NCI-H2029 treated with DMSO at 0.1 percent for 48 hours (cell line): ENCODE measurements at regions not wholly inside any gene's neighbourhood (a gene's known extent, or its start where the extent isn't known, plus 50 kb on each side); places are given as distances from the start of the nearest gene placed in this dataset.

ENCODE experiments used
- DNase-seq: peaks from one replicate; lab custom pipeline; 2025; lab: John Stamatoyannopoulos, UW

DNA sequence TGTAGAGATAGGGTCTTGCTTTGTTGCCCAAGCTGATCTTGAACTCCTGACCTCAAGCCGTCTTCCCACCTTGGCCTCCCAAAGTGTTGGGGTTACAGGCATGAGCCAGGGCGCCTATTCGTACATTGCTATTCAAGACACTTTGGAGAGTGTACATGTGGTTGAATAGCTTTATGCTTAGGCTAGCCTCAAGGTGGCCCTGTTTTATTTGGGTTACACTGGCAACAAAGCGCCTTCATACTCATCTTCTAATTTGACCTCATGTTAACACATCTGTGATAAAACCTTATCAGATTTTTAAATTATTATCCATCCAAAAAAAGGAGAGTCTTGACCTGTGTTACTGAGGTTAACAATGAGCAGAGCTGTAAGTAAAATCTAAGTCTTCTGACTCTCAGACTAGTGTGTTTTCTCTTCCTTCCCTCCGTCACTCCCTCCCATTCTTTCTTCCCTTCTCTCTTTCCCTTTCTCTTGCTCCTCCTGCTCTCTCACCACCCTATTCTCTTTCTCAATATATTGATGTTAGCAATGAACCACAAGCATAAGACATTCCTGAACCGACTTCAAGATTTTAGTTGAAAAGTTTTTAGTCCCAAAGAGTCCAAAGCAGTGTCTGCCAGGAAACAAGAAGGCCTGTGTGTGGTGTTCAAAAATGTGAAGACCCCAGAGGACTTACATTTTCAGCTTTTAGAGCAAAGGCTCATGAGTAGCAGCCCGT is 603.7 kb upstream of the CFAP20DC start:
- no peak for DNase-seq

DNA sequence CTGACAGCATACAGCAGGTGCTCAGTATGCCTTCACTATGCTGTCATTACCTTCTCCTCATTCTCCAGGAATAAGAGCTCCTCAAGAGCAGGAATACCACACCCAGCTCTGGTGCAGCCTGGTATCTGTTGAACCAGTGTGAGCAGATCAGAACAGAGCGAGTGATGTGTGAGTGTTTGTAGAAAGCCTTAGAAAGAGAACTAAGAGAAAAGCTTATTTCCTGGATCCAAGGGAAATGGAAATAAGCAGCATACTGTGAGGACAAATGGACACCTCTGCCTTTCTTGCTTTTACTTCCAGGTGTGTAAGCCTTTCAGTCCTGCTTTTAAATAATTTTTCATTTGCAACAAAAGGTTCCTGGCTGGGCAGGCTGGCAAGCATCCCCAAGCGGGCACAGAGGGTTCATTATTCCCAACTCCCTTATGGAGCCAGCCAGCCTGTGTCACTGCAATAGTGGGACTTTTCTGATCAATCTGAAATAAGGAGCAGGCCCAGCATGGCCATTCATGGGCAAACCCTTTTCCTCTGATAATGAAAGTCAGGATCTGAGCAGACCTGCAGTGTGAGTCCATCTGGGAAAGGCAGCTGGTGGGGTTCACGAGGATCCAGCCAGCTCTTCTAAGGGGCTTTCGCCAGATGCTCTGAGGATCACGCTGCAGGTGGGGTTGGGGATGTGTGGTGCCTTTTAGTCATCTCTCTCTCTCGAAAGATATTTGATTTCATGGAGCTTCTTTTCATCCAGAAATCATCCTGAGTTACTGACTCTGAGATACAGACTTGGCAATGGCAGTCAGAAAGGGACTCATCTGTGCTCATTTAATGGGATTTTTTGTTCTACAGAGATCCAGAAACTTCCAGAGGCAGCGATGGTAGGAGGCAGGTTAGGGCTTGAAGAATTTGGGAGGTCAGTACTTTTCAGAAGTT is 594.9 kb upstream of the CFAP20DC start:
- DNase-seq: no peak

DNA sequence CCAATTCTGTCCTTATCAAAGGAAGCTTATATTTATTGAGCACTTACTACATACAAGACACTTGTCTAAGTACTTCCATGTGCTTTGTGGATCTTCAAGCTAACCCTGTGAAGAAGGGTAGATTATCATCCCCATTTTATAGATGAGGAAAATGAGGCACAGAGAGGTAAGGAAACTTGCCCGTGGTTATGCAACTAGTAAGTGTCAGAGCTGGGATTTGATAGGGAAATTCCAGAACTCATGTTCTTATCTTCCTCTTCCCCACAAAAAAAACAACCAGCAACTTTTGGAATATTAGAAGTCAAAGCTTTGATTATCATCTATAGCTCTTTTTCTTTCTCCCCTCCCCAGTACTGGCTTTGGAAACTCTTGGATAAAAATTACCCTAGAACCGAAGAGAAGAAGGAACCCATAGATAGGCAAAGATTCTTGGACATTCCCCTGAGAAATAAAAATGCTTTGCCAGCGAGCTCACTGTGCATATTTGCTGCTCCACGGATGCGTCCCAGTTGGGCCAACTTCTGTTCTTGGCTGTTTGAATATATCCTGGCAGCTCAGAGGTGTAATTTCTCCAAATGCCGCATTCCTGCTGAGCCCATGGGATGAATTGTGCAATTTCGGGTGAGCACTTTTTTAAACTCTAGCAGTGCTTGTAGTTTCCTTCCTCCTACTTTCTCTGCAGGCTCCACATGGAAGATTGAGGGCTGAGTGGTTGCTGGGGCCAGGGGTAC is 591.5 kb upstream of the CFAP20DC start:
- no peak for DNase-seq

DNA sequence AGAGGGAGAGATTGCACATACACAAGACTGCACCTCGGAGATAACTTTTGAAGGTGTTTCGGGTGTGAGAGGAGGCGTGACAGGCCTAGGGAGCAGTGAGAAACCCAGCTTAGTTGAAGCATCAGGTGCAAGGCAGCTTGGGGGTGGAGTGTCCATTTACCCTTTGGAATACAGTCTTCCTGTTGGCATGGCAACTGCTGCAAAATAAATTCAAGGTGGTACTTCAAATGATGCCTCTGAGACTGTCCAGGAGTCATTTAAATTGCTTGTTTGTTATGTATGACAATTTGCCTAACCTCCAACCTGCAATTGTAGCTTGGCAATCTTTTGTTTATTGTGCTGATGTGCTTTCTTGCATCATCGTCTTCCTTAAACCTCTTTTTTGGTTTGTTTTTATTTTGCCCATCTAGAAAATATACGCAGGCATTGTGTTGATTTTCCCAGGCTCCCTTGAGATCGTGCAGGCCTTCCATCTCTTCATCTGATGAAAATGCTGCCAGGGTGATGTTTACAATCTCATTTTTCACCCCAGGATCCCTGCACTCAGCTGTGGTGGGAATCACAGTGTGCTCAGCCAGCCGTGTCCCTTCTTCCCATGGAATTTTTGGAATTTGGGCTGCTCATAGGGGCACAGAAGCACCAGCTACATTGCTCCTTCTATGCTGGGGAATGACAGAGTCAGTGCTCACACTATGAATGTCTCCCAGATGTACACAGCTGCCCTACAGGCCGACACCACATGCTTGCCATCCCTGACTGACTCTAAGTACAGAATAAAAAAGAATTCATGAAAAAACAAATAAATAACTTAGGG is 583.1 kb upstream of the CFAP20DC start:
- no peak for DNase-seq

DNA sequence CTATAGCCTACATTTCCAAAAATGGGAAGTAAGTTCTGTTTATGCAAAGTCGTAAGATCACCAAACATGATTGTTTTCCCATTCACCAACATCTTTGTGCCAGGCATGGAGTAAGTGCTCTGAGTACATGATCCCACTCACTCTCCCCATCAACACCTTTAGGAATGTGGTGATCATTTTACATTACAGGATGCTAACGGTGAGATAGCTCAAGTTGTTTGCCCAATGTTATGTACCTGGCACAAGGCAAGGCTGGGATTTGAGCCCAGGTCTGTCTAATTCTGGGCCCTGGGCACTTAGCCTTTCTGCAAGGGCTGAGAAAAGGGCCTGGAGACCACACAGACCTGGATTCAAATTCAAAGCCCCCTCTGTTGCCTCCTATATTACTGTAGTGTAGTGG is 581.7 kb upstream of the CFAP20DC start:
- no peak for DNase-seq

DNA sequence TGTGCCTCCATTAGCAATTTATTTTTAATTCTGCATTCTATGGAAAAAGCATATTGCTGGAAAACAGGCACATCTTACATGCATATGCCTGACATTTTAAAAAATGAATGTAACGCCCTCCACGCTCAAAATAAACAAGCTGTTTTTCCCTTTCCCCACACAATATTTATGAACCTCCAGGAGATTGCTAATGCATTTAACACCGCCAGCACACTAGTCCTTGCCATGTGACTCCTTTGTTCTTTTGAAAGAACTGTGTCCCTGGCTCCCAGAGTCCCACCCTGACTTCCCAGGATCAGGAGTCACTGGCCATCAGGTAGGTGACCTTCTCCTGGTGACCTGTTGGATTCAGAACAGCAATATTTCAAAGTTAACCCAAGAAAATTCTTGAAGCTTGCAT is 571.2 kb upstream of the CFAP20DC start:
- no peak for DNase-seq

DNA sequence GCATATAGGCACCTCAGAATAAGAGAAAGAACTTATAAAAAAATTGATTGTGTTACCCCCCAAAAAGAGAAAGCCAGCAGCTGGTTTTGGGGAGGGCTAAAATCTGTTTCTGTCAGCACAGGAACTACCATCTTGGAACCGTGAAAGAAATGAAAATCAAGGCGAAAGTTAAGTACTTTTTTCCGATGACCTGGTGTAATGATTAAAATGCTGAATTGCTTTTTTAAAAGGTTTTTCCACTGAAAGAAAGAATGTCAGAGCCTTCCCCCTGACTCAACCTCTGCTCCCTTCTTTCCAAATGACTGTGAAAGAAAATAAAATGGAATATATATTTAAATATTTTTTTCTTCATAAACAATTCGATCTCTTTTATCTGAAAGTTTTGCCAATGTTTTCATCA is 570.5 kb upstream of the CFAP20DC start:
- no peak for DNase-seq

DNA sequence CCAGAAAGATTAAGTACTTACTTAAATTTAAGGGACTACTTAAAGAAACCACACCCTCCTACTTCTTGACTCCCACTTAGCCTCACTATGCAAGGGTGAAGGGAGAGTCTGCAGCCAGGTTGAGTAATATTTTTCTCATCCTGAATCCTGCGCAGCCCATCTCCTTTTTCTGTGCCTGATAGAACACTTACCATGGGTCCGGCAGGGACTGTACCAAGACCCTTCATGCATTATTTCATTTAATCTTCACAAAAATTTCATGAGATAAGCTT is 562.6 kb upstream of the CFAP20DC start:
- no peak for DNase-seq

DNA sequence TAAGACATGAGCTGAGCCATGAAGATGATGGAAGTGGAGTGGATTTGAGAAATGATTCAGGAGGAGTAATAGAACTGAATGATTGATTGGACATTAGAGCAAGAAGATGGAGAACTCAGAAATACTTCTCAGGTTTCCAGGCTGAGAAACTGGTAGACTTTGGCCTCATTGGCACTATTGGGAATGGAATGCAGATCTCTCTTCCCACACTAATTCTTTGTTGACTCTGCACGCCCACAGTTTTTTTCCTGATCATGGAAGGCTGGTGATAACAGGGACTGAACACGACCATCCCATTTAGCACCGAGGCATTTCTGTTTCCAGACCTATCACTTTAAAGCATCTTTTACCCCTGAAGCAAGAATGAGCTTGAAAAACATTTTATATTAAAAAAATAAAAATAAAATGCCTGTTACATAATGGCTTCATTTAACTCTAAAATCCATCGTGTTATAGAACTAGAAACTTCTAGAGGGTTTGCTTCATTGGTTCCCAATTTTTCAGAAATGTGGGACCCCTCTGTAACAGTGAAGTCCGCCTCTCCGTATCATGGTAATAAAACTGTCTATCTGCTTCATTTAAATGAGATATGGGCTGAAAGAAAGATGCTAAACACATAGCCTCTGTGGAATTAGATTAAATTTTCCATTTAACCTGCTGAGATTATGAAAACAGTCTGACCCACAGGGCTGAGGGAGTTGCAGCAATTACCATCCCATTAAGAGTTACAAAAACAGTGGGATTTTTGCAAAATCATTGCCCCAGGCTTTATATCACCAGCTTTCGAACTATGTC is 562.0 kb upstream of the CFAP20DC start:
- no peak for DNase-seq

DNA sequence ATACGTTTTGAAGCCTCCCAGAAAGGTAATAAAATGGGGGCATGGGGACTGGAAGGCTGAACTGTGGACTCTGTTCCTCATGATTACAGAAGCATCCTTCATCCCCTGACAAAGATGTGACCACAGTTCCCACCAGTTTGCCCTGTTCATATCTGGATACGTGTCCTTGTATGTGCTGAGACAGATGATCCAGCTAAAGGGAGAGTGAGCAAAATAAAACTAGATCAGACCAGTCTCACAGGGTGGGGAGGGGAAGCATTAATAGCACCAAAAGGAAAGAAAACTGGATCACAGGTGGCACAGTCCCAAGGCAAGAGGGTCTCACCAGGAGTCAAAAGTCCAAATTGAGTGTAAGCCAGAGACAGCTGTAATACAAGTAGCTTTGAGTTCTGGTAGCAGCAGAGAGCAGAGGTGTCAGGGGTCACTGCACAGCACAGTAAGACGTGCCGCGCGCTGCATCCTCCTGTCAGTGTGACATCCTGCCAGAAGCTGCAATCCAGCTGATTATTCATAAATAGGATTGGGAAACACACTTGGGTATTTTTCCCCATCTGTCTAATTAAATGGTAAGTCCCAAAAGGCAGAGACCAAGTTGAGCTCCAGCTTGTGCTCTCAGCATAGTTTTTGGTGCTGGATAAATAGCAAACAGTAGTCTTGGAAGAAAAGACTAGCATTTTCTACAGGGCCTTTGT is 560.0 kb upstream of the CFAP20DC start:
- DNase-seq: no peak

DNA sequence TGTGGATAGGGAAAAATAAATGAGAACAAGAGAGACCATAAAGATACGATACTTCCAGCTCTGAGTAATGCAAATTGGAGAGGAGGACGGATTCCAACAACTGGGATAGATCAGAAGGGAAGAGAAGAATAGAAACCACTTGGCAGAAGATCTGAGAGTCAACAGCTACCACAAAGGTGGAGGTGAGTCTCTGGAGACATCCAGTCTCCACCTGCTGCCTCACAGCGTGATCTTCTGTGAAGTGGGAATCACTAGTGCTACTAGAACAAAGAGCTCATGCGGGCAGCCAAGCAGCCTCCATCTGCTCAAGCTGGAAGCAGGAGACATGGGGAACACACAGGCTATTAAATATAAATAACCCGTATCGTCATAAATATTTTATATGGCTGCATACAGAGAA is 558.5 kb upstream of the CFAP20DC start:
- peak; percentile 71 for DNase-seq

DNA sequence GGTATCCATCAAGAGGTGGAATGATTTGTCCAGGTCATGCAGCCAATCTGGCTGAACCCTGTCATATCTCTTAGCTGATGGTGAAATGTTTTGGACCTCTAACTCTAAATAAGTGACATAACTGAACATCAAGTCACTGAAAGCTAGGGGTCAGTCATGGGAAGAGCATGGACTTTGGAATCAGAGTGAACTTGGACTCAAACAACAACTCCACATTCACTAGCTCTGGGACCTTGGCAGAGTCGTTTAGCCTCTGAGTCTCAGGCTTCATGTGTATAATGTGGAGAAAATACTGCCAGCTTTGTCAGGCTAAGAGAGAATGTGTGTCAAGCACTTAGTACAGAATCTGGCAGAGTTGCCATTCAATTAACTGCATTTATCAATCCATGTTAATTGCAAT is 557.8 kb upstream of the CFAP20DC start:
- DNase-seq: no peak

DNA sequence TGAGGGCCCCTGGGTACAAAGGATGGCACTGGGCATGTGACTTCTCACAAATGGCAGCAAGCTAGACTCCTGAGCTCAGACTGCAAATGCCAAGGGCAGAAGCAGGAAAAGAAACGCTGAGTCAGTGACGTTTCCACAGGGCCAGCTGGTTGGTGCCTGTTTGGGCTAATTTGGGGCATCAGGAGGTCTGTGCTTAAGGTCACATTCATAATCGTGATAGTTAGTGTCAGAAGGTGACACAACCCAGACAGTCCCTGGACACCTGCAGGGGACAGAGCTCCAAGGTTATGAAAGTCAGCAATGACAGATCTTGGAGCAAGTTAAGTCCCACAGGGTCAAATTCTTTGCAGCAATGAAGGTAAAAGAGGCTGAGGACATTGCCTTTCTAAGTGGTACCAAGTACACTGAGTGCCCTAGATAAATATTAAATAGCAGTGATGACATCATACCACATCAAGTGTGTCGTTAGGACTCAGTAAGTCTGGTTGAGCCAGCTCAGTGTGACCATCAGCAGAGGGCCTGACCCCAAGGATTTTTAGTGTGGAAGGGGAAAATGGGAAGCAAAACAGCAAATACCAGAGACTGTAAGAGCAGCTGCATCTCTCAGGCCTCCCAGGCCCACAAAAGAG is 556.9 kb upstream of the CFAP20DC start:
- no peak for DNase-seq

DNA sequence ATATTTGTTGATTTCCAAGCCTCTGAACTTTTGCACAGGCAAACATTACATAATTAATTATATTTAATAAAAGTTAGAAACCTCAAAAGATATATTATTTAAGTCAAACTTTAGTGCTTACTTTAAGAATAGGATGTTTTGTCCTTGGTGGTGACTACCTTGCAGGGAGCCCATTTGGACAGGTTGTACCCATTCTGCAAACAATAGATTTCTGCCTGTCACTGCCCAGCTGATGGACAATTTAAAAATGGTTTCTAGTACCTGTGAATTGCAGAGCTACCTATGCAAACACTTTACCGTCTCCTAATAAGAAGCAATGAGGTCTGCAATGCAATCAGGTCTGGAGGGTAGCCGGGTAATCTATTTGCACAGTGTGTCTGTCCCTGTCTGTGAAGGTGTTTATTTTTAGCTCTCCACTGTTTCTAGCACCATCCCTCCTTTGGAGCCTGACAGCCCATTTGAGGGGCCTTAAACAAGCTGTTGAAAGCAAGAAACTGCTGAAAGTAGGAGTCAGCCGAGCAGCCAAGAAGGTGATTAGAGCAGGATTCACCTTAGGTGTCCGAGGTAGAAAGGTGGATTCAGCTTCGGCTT is 556.2 kb upstream of the CFAP20DC start:
- peak; percentile 79 for DNase-seq

DNA sequence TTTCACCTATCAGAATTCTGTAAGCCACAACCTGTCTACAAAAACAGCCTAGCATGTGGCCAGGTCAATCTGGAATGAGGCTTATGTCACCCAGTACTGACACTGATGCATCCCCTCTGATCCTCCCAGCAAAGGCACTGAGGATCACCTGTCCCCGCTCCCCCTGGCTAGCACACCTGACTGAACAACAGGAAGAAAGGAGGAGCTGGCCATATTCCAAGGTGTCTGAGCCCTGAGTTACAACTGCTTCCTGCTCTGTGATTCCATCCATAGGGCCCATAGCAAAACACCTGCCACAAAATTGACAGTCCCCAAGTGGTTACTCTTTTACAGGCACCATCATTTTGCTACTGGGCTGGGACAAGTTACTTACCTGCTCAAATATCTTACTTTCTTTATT is 555.5 kb upstream of the CFAP20DC start:
- peak; percentile 75 for DNase-seq

DNA sequence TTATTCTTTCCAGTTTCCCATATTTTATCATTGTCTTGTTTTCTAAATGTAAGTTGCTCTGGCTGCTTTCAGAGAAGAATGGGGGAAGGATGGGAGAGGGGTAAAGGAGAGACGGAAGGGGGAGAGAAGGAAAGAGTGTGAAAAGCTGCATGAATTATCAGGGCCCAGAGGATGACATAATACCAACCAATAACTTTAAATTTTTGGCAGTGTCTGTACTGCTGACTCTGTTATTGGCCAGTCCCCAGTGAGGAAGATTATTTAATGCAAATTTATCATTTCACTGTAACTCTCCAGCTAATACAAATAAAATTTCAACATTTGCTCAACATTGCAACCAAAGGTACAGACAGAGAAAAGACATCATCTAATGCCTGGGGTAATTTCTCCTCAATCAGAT is 551.7 kb upstream of the CFAP20DC start:
- no peak for DNase-seq

DNA sequence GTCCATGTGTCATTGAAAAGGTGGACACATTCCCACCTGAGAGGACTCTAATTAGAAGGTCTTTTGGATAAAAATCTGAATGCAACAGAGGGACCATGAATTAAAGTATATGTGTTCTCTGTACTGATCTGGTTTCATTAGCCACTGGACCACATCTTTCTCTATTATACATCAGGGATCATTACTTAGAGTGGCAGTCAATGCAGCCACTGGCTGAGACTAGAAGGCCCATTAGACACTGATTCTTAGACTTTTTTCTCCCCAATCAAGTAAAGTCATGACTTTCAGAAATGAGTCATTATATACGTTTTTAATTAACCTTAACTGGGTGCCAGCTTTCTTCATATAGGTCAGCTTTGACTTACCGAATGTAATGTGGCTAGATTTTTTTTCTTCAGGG is 550.8 kb upstream of the CFAP20DC start:
- DNase-seq: no peak

DNA sequence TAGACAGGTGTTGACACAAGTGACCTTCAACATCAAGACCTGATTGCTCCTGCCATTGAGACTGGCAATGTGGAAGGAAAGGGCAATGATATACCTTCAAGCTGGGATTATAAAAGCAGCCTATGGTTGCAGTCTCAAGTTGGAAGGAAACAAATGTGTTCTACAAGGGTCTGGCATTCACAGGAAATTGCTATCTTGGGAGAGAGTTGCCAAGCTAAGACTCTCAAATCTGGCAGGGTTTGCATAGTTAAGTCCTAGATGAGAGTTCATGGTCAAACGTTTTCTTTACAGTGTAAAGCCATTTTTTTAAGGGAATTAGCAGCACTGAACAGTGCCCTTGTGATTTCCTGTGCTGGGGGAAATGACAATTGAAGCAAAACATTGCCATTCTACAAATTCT is 546.9 kb upstream of the CFAP20DC start:
- DNase-seq: no peak

DNA sequence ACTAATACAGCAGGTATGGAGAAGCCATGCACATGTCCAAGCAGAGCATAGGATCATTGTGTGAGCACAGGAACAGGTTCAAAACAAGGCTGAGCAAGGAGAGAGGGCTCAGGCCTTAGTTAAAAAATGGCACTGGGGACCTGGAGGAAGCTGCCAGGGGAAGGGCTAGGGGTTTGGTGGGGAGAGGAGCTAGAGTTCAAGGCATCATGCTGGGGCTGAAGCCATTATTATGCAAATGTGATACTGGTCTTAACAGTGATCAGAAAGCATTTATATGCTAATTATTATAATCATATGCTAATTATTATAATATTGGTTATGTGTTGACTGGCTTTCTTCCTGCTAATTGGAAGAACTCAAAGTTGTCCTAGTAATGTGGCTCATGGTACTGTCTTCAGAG is 546.0 kb upstream of the CFAP20DC start:
- DNase-seq: no peak

DNA sequence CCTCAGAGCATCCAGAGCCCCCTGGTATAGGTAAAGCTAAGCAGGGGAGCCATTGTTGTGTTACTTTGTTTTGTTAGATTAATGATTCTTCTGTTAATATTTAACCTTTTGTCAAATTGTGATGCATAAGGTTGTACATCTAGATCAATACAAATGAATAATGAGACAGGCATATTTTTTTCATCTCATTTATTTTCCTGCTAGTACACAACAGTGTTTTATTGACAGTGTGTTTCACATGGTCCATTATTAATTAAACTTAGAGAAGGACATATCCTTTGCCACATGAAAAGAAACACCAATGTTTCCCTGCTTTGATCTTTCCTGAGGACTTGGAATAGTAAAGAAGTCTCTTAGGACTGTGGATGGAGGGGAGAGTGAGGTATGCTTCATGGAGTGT is 543.6 kb upstream of the CFAP20DC start:
- no peak for DNase-seq
